Lower leg skin (tissue), 4 donors: ENCODE measurements at regions not wholly inside any gene's neighbourhood (a gene's known extent, or its start where the extent isn't known, plus 50 kb on each side); places are given as distances from the start of the nearest gene placed in this dataset.

ENCODE experiments used
- DNase-seq, 2 donors: peaks; one replicate each; pipeline ENCODE4 v3.0.0-alpha.2; 2019; ENCODE audit warnings: low spot score in 2 of 2
- H3K4me3 ChIP-seq: fragments of 200-600 bp; sonication (generic); 2 replicates; pipeline ENCODE4 v1.5.1; 2017; ENCODE audit warnings: mild to moderate bottlenecking, low read depth; ENCODE audit not compliant: poor library complexity, severe bottlenecking
- POLR2A ChIP-seq, 2 donors: fragments of 450-650 bp; IDR thresholded peaks; one replicate each; pipeline ENCODE4 v1.6.1; 2016 to 2017; ENCODE audit warnings: antibody characterized with exemption in 2 of 2, mild to moderate bottlenecking in 1 of 2, moderate library complexity in 1 of 2
- WGBS, 2 donors: methylation state at CpG; one replicate each; pipeline ENCODE4 v1.1.5; 2018; 5-methylcytosine and 5-hydroxymethylcytosine counted together
- intact Hi-C: fragments of 100-400 bp; cut with DNase I; formaldehyde crosslinking; loops from one replicate; pipeline ENCODE4 v1.15.0; 2023; ENCODE audit warnings: low total_unique reads
- TF ChIP-seq, protein P1 (sequence below), 3 donors: fragments of 450-650 bp; IDR thresholded peaks; one replicate each; pipeline ENCODE4 v1.5.1; 2016; ENCODE audit warnings: antibody characterized with exemption in 3 of 3, mild to moderate bottlenecking in 3 of 3, moderate library complexity in 2 of 3

DNA sequence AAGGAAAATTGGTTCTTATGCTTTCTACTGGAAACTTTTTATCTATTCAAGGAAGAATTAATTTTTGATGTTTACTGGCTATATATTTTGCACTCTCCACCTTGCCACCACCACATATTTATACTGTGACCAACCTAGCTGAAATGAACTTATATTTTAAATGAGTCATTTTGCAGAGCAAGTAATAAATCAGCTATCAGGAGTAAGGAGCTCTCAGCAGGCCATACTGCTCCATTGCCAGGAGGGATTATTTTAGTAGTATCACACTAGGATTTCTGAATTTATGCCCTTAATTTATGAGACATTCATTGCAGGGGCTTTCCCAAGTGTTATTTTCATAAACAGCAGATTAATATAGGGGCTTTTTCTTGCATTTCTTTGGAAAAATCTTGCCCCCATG lies 125.8 kb upstream of the CYP1B1 start:
- TF ChIP-seq POLR2A (IDR thresholded peaks at IDR 0.05), result no peak
- TF ChIP-seq, protein P1, sequence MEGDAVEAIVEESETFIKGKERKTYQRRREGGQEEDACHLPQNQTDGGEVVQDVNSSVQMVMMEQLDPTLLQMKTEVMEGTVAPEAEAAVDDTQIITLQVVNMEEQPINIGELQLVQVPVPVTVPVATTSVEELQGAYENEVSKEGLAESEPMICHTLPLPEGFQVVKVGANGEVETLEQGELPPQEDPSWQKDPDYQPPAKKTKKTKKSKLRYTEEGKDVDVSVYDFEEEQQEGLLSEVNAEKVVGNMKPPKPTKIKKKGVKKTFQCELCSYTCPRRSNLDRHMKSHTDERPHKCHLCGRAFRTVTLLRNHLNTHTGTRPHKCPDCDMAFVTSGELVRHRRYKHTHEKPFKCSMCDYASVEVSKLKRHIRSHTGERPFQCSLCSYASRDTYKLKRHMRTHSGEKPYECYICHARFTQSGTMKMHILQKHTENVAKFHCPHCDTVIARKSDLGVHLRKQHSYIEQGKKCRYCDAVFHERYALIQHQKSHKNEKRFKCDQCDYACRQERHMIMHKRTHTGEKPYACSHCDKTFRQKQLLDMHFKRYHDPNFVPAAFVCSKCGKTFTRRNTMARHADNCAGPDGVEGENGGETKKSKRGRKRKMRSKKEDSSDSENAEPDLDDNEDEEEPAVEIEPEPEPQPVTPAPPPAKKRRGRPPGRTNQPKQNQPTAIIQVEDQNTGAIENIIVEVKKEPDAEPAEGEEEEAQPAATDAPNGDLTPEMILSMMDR (IDR thresholded peaks at IDR 0.05), result no peak
- intact Hi-C loops, result no loop called here
- DNase-seq, result no peak
- H3K4me3 ChIP-seq, result no peak overlapping the region

DNA sequence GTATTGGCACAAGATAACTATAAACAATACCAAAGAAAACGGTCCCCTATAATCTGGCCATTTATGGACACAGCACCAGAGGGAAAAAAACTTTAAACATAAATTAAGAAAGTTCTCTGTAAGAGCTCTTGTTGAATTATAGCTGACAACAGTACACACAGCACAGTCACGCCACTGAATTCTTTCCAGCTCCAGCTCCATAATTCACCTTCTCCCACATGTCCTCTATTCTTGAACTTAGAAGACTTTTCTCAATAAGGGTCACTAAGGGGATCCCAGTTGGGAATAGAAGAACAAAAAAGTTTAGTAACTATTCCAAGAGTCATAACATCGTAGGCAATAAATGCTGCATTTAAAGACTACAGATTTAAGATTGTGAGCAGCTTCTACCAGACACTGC lies 124.6 kb upstream of the CYP1B1 start:
- intact Hi-C loops, result no loop called here
- TF ChIP-seq, protein P1 (IDR thresholded peaks at IDR 0.05), result no peak
- no peak overlapping the region for H3K4me3 ChIP-seq
- 75 to 82% methylated on average over 3 of the region's 3 CpGs for WGBS, 2 donors
- no peak for DNase-seq

DNA sequence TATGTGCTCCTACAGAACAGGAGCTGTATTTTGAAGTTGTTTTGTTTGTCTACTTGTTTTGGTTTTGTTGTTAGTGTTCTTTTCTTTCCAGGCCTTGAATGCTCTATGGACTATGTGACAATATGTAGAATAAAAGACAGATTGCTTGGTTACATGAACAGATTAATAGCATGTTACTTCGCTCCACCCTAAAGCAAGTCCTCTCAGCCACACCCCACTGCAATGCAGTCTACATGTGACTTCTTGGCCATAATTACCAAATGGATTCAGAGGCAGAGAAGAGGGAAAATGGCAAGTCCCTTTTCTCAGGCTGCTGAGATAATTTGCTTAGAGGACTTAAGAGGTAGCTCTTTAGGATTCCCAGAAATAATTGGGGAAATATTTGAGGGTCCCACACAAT lies 123.2 kb upstream of the CYP1B1 start:
- no peak for TF ChIP-seq POLR2A (IDR thresholded peaks at IDR 0.05)
- TF ChIP-seq, protein P1 (IDR thresholded peaks at IDR 0.05), result no peak

DNA sequence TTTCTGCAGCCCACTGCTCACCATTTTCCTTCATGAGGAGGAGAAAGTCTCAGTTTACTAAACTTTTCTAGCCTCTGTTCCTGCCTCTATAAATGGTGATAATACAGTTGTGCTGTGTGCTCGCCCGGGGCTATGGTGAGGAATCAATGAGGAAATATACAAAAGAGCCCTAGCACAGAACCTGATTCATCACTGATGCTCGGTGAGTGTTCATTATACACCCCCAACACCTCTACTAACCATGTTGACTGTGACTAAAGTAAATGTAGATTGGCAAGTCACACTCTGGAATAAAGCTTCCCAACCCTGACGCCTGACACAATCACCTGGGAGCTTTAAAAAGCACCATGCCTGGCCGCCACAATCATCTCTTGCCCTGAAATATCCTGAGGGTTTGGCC lies 118.8 kb upstream of the CYP1B1 start:
- TF ChIP-seq, protein P1 (IDR thresholded peaks at IDR 0.05), result no peak
- TF ChIP-seq POLR2A (IDR thresholded peaks at IDR 0.05), result no peak
- 75 to 89% methylated on average over 5 of the region's 5 CpGs for WGBS, 2 donors
- no peak overlapping the region for H3K4me3 ChIP-seq
- intact Hi-C loops, result no loop called here
- no peak for DNase-seq

More for the DNA sequence above, 123.2 kb upstream of the CYP1B1 start:
- DNase-seq, result no peak
- no peak overlapping the region for H3K4me3 ChIP-seq
- 56 to 75% methylated on average over 1 of the region's 1 CpG for WGBS, 2 donors
- intact Hi-C loops, result no loop called here

DNA sequence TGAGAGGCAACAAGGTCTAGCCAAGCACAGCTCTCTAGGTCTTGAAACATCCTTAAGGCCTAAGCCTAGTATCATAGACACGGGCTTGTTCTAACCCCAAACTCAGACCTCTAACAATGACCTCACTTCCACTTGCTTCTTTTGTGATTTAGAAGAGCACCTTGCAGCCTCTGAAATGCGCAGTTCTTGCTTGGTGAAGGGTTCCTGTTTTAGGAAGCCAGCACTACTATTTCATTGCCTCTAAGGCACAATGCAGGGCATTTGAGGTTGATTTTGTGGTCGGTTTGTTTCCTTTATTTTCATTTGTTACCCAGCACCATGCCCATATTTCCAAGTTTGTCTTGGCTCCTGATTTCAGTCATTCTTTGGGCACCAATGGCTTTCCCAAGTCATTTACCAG lies 117.0 kb upstream of the CYP1B1 start:
- TF ChIP-seq, protein P1 (IDR thresholded peaks at IDR 0.05), result no peak
- TF ChIP-seq POLR2A (IDR thresholded peaks at IDR 0.05), result no peak
- WGBS, 2 donors, result 61 to 78% methylated on average over 3 of the region's 3 CpGs
- H3K4me3 ChIP-seq, result no peak overlapping the region
- intact Hi-C loops, result no loop called here
- DNase-seq, result no peak

DNA sequence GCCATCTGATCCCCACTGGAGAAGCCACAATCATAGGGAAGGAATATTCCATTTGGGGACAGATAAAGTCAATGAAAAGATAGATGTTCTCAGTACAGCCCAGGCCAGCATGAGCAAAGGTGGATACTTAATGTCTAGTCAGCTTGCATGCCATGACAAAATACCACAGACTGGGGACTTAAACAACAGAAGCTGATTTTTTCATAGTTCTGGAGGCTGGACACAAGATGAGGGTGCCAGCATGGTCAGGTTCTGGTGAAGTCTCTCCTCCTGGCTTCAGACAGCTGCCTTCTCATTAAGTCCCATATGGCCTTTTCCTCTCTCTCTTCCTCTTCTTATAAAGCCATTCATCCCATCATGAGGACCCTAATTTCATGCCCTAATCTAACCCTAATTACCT lies 116.1 kb upstream of the CYP1B1 start:
- H3K4me3 ChIP-seq, result no peak overlapping the region
- TF ChIP-seq, protein P1 (IDR thresholded peaks at IDR 0.05), result no peak
- TF ChIP-seq POLR2A (IDR thresholded peaks at IDR 0.05), result no peak
- no peak for DNase-seq
- intact Hi-C loops, result no loop called here
